ENCODE measurements at regions not wholly inside any gene's neighbourhood (a gene's known extent, or its start where the extent isn't known, plus 50 kb on each side); places are given as distances from the start of the nearest gene placed in this dataset.

DNA sequence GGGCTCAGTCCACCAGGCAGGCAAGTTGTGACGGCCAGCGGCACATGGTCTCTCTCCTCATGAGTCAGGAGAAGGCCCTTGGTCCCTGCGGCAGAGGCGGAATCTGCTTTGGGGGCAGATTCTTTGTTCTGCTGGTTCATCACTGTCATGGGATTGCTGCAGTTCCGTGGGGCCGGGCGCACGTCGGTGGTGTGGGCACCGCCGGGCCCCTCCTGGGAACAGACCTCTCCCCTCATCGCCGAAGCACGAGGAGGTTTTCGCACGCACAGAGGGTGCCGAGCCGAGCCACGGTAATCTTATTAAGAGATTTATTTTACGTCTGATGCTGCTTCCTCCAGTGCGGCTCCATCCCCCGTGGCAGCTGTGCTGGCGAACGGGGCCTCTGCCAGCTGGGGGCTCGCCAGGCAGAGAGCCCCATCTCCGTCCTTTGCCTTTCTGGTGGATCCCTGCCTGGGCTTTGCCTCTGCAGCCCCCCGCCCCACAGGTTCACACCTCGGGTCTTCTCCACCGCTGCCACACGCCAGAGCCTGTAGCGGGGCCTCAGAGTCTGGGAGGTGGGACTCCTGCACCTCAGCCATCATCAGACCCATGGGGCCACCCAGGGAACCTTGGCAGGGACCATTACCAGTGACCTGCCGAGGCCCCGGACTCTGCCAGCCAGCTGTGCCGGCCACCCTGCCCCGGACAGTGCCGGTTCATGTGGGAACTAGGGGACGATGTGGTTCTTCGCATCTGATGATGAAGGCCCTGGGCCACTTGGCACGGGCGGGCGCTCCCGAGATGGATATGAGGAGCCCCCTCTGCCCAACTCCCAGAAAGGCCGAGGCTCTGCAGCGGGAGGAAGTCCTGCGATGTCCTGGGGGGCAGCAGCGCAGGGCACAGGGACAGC is 86.7 kb upstream of the NKX1-1 start:
- TF ChIP-seq CTCF (IDR thresholded peaks at IDR 0.05) (no peak), POLR2A (IDR thresholded peaks at IDR 0.05) (no peak)
